ENCODE measurements at regions not wholly inside any gene's neighbourhood (a gene's known extent, or its start where the extent isn't known, plus 50 kb on each side); places are given as distances from the start of the nearest gene placed in this dataset.

- no peak for TF ChIP-seq TAF1 (IDR thresholded peaks at IDR 0.05; ENCODE audit: low read depth, low read length)
- TF ChIP-seq FOSL1 (IDR thresholded peaks at IDR 0.05; ENCODE audit: insufficient read depth, low read depth, low read length): no peak
- TF ChIP-seq, protein P1, sequence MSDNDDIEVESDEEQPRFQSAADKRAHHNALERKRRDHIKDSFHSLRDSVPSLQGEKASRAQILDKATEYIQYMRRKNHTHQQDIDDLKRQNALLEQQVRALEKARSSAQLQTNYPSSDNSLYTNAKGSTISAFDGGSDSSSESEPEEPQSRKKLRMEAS (IDR thresholded peaks at IDR 0.05): no peak
- TF ChIP-seq CTCF (IDR thresholded peaks at IDR 0.05; ENCODE audit: control extremely low read depth in 1 of 3, insufficient read depth in 1 of 3, low read depth in 1 of 3, low read length in 3 of 3): no peak
- TF ChIP-seq CBX5 (IDR thresholded peaks at IDR 0.05; ENCODE audit: low read depth, low read length): no peak
- no peak for TF ChIP-seq CHD7 (IDR thresholded peaks at IDR 0.05; ENCODE audit: insufficient replicate concordance, low read length)
- no peak for TF ChIP-seq JUND (IDR thresholded peaks at IDR 0.05; ENCODE audit: low read length)
Observed at GRCh38 chr9:80197661-80198060, 625.9 kb downstream of the TLE4 start.
